ENCODE measurements at regions not wholly inside any gene's neighbourhood (a gene's known extent, or its start where the extent isn't known, plus 50 kb on each side); places are given as distances from the start of the nearest gene placed in this dataset.

DNA sequence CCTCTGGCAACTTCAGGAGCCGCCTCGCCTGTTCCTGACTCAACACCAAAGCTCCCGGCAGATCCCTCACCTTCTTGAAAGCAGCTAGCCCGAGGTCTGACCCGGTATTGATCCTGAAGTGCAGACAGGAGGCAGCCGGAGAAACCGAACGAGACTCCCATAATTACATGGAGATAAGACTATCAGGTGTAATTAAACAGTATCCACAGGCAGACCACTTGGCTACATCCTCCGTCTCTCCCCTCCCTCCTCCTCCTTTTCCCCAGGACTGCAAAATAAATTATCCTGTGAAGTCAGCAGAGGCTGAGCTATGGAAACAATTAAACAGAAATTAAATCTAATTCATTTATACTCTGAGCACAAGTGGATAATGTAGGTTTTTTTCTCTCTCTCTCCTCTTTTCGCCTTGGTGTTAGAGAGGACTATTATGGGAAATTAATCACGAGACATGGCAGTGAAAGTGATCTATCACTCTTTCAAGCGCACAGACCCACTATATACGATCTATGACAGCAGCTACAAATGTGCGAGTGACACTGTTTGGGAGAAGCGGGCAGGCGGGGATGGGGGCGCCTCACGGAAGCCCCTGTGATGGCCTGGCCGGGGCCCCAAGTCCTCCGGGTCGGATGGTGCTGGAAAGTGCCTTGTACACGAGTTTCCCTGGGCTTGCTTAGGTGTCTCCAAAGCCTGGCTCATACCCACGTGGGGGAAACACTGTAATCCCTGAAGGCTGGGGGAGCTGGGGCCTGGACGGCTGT is 92.8 kb downstream of the RBFOX3 start:
- peaks cover 0 to 7% (median 2%) of the 10 kb centered on the region in 4 donors for H3K9me3 ChIP-seq
- intact Hi-C loops (cut with DNase I; ENCODE audit: low total_unique reads), result no loop called here
- TF ChIP-seq EP300 (IDR thresholded peaks at IDR 0.05), result no peak
- WGBS, 5 donors, result 47 to 57% (median 53%) methylated on average over 23 to 24 of the region's 24 CpGs
- H3K27ac ChIP-seq, result no peak overlapping the region
- no peak overlapping the region for H3K4me3 ChIP-seq
- peak in 1 of 2 donors; percentile 16 for DNase-seq
- no peaks in the 10 kb centered on the region for H3K4me1 ChIP-seq
- peaks cover 0 to 86% (median 26%) of the 10 kb centered on the region in 3 donors for H3K27me3 ChIP-seq
- no peaks in the 10 kb centered on the region for H3K36me3 ChIP-seq

DNA sequence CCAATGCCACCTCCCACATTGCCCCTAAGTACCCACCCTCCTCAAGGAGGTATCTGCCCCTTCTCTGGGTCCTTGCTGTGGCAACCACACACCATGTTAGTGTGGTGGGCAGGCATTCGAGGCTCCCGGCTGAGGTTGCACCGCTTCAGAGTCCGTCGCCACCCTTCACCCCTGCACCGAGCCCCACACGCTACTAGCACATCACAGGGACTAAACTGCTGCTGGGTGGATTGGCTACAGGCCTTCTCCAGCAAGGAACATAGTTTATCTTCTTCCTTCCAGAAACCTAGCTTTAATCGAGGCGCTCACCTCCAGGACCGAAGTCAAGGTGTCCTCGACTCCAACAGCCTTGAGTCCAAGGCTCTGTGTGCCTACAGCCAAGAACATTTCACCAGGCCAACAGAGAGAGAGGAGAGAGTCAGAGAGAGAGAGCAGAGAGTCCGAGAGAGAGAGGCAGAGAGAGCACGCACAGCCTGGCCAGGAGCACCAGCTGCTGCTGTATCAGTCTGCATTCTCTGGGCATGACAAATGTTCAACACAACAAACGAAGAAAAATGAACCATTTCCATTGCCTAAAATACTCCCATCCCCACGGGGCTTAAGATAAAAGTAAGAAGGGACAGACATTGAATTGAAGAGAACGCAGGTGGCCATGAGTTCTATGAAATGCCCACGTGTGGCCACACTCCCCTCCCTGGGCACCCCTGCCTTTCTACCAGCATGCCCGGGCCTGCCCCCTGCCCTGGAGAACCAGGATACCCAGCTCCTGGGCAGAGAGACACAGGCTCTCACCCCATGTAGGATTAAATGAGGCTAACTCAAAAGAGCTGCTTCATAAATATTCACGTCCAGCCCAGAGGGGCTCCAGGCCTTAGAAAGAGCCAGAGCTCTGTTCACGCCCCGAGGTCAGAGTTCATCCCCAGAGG is 94.9 kb downstream of the RBFOX3 start:
- H3K27me3 ChIP-seq, result peaks cover 0 to 69% (median 26%) of the 10 kb centered on the region in 3 donors

GRCh38 chr17:79515110-79515509 is 95.7 kb downstream of the RBFOX3 start:
- no peak for TF ChIP-seq CTCF (IDR thresholded peaks at IDR 0.05)
- no peak for TF ChIP-seq EP300 (IDR thresholded peaks at IDR 0.05)
- no peak for TF ChIP-seq POLR2A (IDR thresholded peaks at IDR 0.05)
- no peak for TF ChIP-seq POLR2AphosphoS5 (IDR thresholded peaks at IDR 0.05)
- H3K9me3 ChIP-seq, result peaks cover 0 to 7% (median 2%) of the 10 kb centered on the region in 4 donors
- no peak overlapping the region for H3K27ac ChIP-seq
- DNase-seq, result no peak
- H3K4me1 ChIP-seq, result no peaks in the 10 kb centered on the region
- WGBS, 5 donors, result 83 to 91% (median 85%) methylated on average over 6 to 7 of the region's 7 CpGs
- intact Hi-C loops (cut with DNase I; ENCODE audit: low total_unique reads), result no loop called here
- no peak overlapping the region for H3K4me3 ChIP-seq
- H3K27me3 ChIP-seq, result peaks cover 0 to 61% (median 18%) of the 10 kb centered on the region in 3 donors
- no peaks in the 10 kb centered on the region for H3K36me3 ChIP-seq

More for the DNA sequence above, 94.9 kb downstream of the RBFOX3 start:
- no peak for TF ChIP-seq POLR2AphosphoS5 (IDR thresholded peaks at IDR 0.05)
- TF ChIP-seq EP300 (IDR thresholded peaks at IDR 0.05), result no peak
- TF ChIP-seq CTCF (IDR thresholded peaks at IDR 0.05), result no peak
- no peak for TF ChIP-seq POLR2A (IDR thresholded peaks at IDR 0.05)
- H3K27ac ChIP-seq, result no peak overlapping the region
- H3K4me1 ChIP-seq, result no peaks in the 10 kb centered on the region
- intact Hi-C loops (cut with DNase I; ENCODE audit: low total_unique reads), result no loop called here
- 66 to 71% (median 69%) methylated on average over 19 to 21 of the region's 21 CpGs for WGBS, 5 donors
- peaks cover 0 to 7% (median 2%) of the 10 kb centered on the region in 4 donors for H3K9me3 ChIP-seq
- H3K4me3 ChIP-seq, result no peak overlapping the region
- peak in 1 of 2 donors; percentile 20 for DNase-seq
- no peaks in the 10 kb centered on the region for H3K36me3 ChIP-seq

- no peak for TF ChIP-seq EP300 (IDR thresholded peaks at IDR 0.05)
- no peak for TF ChIP-seq CTCF (IDR thresholded peaks at IDR 0.05)
- no peak for TF ChIP-seq POLR2AphosphoS5 (IDR thresholded peaks at IDR 0.05)
- TF ChIP-seq POLR2A (IDR thresholded peaks at IDR 0.05), result no peak
- DNase-seq, result no peak
- Histone ChIP-seq H3K27ac (no peak overlapping the region), H3K4me3 (no peak overlapping the region), H3K9me3 (peaks cover 0 to 7% (median 2%) of the 10 kb centered on the region in 4 donors), H3K4me1 (no peaks in the 10 kb centered on the region), H3K36me3 (no peaks in the 10 kb centered on the region), H3K27me3 (peaks cover 0 to 61% (median 15%) of the 10 kb centered on the region in 3 donors)
- WGBS, 5 donors, result 86 to 93% (median 90%) methylated on average over 12 to 17 of the region's 17 CpGs
- intact Hi-C loops (cut with DNase I; ENCODE audit: low total_unique reads), result no loop called here
Observed at GRCh38 chr17:79513820-79514535, 96.9 kb downstream of the RBFOX3 start.
